Panc1 (cell line): ENCODE measurements at regions not wholly inside any gene's neighbourhood (a gene's known extent, or its start where the extent isn't known, plus 50 kb on each side); places are given as distances from the start of the nearest gene placed in this dataset.

Experiments used
- ATAC-seq: fragments of 200-7000 bp; cut with Tn5 transposase; 2 replicates; pipeline ENCODE4 v1.9.1; 2020; ENCODE audit warnings: mild to moderate bottlenecking, moderate library complexity
- BruUV-seq: library from RNA; stranded (reverse); fragments of 400-500 nt; replicated peaks from 2 replicates; lab custom pipeline; 2021; lab: Mats Ljungman, UMichigan
- CTCF ChIA-PET: fragments of 300-600 bp; sonication (Branson Sonifier 250); formaldehyde crosslinking; loops from one replicate; lab custom pipeline; 2022; ENCODE audit warnings: antibody characterized with exemption; lab: Charles Lee
- POLR2A ChIA-PET: fragments of 300-600 bp; sonication (Branson Sonifier 250); formaldehyde crosslinking; loops from one replicate; lab custom pipeline; 2022; ENCODE audit warnings: antibody characterized with exemption; lab: Charles Lee
- DNase-seq: peaks from one replicate; pipeline ENCODE4 v3.0.0-alpha.2; 2010; ENCODE audit warnings: low read depth, low spot score
- H3K27ac ChIP-seq: 2 replicates; pipeline ENCODE4 v1.5.1; 2011; ENCODE audit warnings: mild to moderate bottlenecking, low read length, inconsistent platforms
- H3K27me3 ChIP-seq: fragments of 200-500 bp; sonication (Bioruptor generic); 2 replicates; pipeline ENCODE4 v1.6.0; 2014; ENCODE audit warnings: low read length, inconsistent platforms; ENCODE audit not compliant: control insufficient read depth, insufficient read depth
- H3K36me3 ChIP-seq: fragments of 200-500 bp; sonication (Bioruptor generic); 2 replicates; pipeline ENCODE4 v1.5.1; 2014; ENCODE audit warnings: inconsistent platforms, mild to moderate bottlenecking, low read length, moderate library complexity; ENCODE audit not compliant: control insufficient read depth, insufficient read depth
- H3K4me1 ChIP-seq: 2 replicates; pipeline ENCODE4 v1.5.1; 2011; ENCODE audit warnings: inconsistent platforms, mild to moderate bottlenecking, low read length, moderate library complexity; ENCODE audit not compliant: control insufficient read depth, insufficient read depth
- H3K4me3 ChIP-seq, 2 experiments: 2 replicates each; pipeline ENCODE4 v1.5.1; 2011 to 2012; ENCODE audit warnings: low read depth in 2 of 2, low read length in 2 of 2, mild to moderate bottlenecking in 2 of 2, inconsistent platforms in 1 of 2, moderate library complexity in 1 of 2
- H3K9me3 ChIP-seq: fragments of 200-500 bp; sonication (Bioruptor generic); 2 replicates; pipeline ENCODE4 v1.5.1; 2014; ENCODE audit warnings: low read depth, mild to moderate bottlenecking, inconsistent platforms, low read length, moderate library complexity; ENCODE audit not compliant: control insufficient read depth, insufficient read depth
- CTCF ChIP-seq: fragments of 450-650 bp; IDR thresholded peaks from 2 replicates; pipeline ENCODE4 v1.5.1; 2017; ENCODE audit warnings: mild to moderate bottlenecking
- POLR2AphosphoS5 ChIP-seq: IDR thresholded peaks from 2 replicates; pipeline ENCODE4 v1.6.1; 2012; ENCODE audit warnings: mild to moderate bottlenecking, low read depth, low read length, moderate library complexity
- SIN3A ChIP-seq: IDR thresholded peaks from 2 replicates; pipeline ENCODE4 v1.6.1; 2012; ENCODE audit warnings: low read depth, mild to moderate bottlenecking, low read length, moderate library complexity, borderline replicate concordance; ENCODE audit not compliant: insufficient read depth
- TCF7L2 ChIP-seq: IDR thresholded peaks from 2 replicates; pipeline ENCODE4 v1.6.1; 2011; ENCODE audit warnings: mild to moderate bottlenecking, low read depth, low read length, inconsistent platforms
- in situ Hi-C: cut with HindIII; loops from 2 replicates; pipeline ENCODE4 v1.10.0; 2016; ENCODE audit warnings: low sequenced_read_pairs, low pct_unique_long_range_greater_than_20kb
- intact Hi-C: fragments of 100-400 bp; cut with micrococcal nuclease; formaldehyde crosslinking; loops from one replicate; pipeline ENCODE4 v1.10.0; 2022; ENCODE audit not compliant: unreplicated experiment
- TF ChIP-seq, protein P1 (sequence below), 2 experiments: IDR thresholded peaks; 2 replicates each; pipeline ENCODE4 v1.6.1; 2011 to 2012; ENCODE audit warnings: low read depth in 2 of 2, control low read depth in 1 of 2, low read length in 1 of 2, mild to moderate bottlenecking in 1 of 2, moderate library complexity in 1 of 2; ENCODE audit not compliant: insufficient read depth in 1 of 2

- TF ChIP-seq, protein P1, sequence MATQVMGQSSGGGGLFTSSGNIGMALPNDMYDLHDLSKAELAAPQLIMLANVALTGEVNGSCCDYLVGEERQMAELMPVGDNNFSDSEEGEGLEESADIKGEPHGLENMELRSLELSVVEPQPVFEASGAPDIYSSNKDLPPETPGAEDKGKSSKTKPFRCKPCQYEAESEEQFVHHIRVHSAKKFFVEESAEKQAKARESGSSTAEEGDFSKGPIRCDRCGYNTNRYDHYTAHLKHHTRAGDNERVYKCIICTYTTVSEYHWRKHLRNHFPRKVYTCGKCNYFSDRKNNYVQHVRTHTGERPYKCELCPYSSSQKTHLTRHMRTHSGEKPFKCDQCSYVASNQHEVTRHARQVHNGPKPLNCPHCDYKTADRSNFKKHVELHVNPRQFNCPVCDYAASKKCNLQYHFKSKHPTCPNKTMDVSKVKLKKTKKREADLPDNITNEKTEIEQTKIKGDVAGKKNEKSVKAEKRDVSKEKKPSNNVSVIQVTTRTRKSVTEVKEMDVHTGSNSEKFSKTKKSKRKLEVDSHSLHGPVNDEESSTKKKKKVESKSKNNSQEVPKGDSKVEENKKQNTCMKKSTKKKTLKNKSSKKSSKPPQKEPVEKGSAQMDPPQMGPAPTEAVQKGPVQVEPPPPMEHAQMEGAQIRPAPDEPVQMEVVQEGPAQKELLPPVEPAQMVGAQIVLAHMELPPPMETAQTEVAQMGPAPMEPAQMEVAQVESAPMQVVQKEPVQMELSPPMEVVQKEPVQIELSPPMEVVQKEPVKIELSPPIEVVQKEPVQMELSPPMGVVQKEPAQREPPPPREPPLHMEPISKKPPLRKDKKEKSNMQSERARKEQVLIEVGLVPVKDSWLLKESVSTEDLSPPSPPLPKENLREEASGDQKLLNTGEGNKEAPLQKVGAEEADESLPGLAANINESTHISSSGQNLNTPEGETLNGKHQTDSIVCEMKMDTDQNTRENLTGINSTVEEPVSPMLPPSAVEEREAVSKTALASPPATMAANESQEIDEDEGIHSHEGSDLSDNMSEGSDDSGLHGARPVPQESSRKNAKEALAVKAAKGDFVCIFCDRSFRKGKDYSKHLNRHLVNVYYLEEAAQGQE (IDR thresholded peaks at IDR 0.05; ENCODE audit: insufficient read depth in 1 of 2, low read depth in 2 of 2, low read length in 1 of 2): no peak
- no peak for TF ChIP-seq TCF7L2
- no peak for TF ChIP-seq CTCF
- TF ChIP-seq POLR2AphosphoS5: no peak
- no peak for TF ChIP-seq SIN3A
- Histone ChIP-seq H3K27ac (0 out of 2 replicates have a peak overlapping the region, but pooled peaks have one; percentile 1), H3K36me3 (no peaks in the 10 kb centered on the region), H3K9me3 (no peaks in the 10 kb centered on the region), H3K4me1 (peaks cover 13% of the 10 kb centered on the region; the same call in 1 of the 2 replicates), H3K4me3 (no peak overlapping the region), H3K27me3 (no peaks in the 10 kb centered on the region)
- POLR2A ChIA-PET: no interaction called here
- intact Hi-C loops: loop anchor here (10.0 kb wide), 1 partner anchor 758 kb away; no protein-coding TSS in a partner anchor
- no TSS peak for BruUV-seq
- CTCF ChIA-PET: interaction anchor here (0.7 kb wide), 1 partner anchor 35 kb away, joined by 3 read pairs; no protein-coding TSS in a partner anchor
- ATAC-seq: no peak
- in situ Hi-C loops: no loop called here
- DNase-seq: no peak
Observed at GRCh38 chr10:78436706-78437406, 403.2 kb downstream of the RPS24 start.

GRCh38 chr10:78437407-78437768 is 403.7 kb downstream of the RPS24 start:
- CTCF ChIA-PET: no interaction called here
- BruUV-seq: no TSS peak

More at GRCh38 chr10:78437407-78437768, 403.7 kb downstream of the RPS24 start:
- H3K27me3 ChIP-seq: no peaks in the 10 kb centered on the region
- in situ Hi-C loops: no loop called here
- H3K36me3 ChIP-seq: no peaks in the 10 kb centered on the region
- peaks cover 13% of the 10 kb centered on the region; the same call in 1 of the 2 replicates for H3K4me1 ChIP-seq
- no peak overlapping the region for H3K4me3 ChIP-seq
- ATAC-seq (no peak), DNase-seq (no peak)
- H3K9me3 ChIP-seq: no peaks in the 10 kb centered on the region
- TF ChIP-seq TCF7L2 (no peak), CTCF (no peak), SIN3A (no peak), POLR2AphosphoS5 (no peak)
- TF ChIP-seq, protein P1 (IDR thresholded peaks at IDR 0.05; ENCODE audit: insufficient read depth in 1 of 2, low read depth in 2 of 2, low read length in 1 of 2): no peak
- intact Hi-C loops: loop anchor here (10.0 kb wide), 1 partner anchor 757 kb away; no protein-coding TSS in a partner anchor
- 0 out of 2 replicates have a peak overlapping the region, but pooled peaks have one; percentile 1 for H3K27ac ChIP-seq
- POLR2A ChIA-PET: no interaction called here
